Epidermal melanocyte (primary cell): ENCODE measurements at regions not wholly inside any gene's neighbourhood (a gene's known extent, or its start where the extent isn't known, plus 50 kb on each side); places are given as distances from the start of the nearest gene placed in this dataset.
A peak's percentile ranks its signal among the peaks of the same experiment; 100 is the strongest.
"Not testable (repeated sequence)": the region's sequence is repeated elsewhere in the genome, so short reads cannot be mapped to it uniquely, and the experiment has no call there.

Source experiments
- DNase-seq: peaks from one replicate; pipeline ENCODE4 v3.0.0; 2011; ENCODE audit warnings: low spot score; ENCODE audit not compliant: insufficient read length

DNA sequence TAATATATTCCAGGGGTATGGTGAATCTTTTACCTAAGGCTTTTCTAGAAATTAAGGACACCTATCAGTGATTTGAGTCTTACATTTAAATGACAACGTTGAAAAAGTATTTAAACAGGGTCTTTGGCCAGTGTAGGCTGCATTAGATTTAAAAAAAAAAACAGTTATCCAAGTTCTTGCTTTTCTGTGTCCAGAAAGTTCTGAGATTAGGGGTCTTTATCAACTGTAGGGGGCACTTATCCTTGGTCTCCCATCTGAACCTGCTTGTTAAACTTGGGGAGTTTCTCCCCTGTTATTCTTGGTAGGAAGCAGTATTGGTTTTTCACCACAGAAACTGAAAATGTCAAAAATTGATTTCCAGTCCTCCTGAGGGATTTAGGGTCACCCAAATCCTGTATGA lies 155.9 kb upstream of the ZNF217 start:
- no peak for DNase-seq

DNA sequence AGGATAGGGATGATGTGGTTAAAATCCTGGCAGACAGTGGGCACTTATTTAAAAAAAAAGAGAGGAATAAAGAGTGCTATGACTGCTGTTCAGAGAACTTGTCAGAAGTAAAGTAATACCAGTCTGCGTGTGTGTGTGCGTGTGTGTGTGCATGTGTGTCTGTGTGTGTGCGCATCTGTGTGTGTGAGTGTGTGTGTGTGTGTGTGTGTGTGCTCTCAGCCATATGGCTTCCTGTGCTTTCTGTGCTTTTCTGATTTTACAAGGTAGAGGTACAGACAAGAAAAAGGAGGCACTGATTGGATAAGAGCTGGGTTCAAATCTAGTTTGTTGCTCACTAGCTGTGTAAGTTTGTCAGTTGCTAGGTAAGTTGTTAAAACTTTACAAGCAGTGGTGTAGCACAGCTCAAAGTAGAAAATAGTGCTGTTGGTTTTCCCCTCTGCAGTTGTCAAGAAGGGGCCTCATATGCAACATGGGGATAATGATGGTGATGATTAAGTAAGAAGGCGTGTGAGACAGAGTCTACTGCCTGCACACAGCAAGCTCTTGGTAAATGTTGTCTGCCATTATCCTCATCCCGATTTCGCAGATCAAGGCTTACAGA lies 155.3 kb upstream of the ZNF217 start:
- DNase-seq, result no peak

DNA sequence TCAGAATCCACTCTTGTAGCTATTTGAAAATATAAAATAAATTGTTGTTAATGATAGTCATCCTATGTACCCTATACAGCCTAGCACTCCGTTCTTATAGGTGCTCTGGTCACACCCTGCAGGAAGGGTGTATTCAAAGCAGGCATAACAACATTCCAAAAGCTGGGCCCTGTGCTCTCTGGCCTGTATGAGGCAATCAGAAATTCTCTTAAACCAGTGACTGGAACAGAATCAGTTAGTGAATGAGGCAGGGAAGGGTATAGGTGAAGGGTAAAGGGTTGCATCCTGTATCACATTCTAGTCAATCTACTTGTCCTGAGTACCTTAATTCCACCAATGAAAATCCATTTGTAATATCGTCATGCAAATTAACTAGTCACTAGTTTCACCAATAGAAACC lies 154.5 kb upstream of the ZNF217 start:
- no peak for DNase-seq

DNA sequence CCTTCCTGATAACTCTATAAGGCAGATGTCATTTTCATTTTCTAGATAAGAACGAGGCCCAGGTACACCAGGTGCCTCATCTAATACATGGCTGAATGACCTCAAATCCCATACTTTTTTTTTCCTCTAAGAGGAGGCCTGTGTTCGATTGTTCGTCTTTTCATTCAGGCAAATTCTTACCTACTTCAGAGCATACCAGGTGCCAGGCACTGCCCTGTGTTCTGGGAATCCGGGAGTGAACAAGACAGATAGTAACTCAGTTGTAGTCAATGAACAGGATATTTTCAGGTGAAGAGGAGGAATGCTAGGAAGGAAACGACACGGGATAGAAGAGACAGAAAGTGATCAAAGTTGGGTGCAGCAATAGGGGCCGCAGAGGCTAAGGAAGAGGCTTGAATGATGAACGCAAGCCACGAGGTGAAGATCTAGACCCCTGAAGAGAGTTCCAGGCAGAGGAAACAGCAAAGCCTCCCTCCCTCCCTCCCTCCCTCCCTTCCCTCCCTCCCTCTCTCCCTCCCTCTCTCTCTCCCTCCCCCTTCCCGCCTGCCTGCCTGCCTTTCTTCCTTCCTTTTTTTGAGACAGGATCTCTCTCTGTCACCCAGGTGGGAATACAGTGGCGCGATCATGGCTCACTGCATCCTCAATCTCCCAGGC lies 150.1 kb upstream of the ZNF217 start:
- no peak for DNase-seq

DNA sequence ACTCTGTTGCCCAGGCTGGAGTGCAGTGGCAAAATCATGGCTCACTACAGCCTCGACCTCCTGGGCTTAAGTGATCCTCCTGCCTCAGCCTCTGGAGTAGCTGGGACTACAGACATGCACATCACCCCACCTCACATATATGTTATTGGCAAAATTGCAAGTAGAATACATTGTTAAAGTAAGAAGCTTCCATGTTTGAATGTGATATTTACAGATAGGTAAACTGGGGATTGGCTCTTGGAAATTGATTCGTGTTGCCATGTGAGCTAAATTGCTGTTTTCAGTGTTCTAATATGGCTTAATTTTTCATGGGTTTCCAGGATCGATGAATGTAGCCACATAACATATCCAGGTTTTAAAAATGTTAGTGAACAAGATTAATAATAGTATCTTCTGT lies 149.0 kb upstream of the ZNF217 start:
- DNase-seq, result no peak

DNA sequence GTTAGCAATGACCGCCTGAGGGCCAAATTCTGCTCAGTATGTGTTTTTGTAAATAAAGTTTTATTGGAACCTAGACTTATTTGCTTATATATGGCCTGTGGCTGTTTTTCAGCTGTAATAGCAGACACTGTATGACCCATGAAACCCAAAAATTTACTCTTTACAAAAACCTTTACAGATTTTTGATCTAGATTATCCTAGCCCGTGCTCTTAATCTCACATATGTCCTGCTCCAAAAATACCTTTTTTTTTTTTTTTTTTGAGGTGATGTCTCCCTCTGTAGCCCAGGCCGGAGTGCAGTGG lies 148.0 kb upstream of the ZNF217 start:
- no peak for DNase-seq

DNA sequence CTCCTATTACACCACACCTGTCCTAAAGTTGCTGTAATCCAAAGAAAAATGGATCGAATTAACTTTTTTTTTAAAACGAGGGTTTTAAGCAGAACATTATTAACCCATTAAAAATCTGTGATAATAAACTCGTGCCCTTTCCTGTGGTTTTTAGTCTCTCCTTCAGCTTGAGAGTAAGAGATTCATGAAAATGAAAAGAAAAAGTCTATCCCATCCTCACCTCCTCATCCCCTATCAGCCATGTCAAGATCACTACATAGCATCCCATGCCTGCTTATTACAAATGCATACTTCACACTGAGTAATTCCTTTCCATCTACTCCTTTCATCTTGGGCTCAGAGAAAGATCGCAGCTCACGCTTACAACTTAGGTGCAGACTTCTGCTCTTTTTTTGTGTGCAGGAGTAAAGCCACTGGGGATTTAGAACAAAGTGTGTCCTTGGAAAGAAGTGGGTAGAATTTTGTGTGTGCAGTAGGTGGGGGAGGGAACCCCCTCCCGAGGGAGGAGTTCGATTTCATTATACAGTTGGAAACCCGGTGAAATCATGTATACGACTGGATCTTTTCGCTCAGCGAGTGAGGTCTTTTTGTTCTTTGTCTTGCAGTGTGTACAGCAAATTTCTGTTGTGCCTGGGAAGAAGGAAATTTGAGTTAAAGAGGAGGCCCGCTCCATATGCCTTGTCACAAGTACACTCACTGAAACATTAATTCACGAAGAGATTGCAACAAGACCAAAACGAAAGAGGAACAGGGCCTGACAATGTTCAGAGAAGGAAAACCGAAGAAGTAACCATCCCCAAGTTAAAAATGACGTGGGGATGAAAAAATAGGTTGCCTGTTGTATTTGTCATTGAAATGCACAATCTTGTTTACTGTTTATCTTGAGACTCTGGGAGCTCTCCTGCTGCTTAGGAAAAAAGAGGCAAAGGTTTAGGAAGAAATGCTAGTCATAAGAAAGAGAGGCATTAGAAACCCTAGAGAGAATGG lies 146.5 kb upstream of the ZNF217 start:
- DNase-seq, result no peak

DNA sequence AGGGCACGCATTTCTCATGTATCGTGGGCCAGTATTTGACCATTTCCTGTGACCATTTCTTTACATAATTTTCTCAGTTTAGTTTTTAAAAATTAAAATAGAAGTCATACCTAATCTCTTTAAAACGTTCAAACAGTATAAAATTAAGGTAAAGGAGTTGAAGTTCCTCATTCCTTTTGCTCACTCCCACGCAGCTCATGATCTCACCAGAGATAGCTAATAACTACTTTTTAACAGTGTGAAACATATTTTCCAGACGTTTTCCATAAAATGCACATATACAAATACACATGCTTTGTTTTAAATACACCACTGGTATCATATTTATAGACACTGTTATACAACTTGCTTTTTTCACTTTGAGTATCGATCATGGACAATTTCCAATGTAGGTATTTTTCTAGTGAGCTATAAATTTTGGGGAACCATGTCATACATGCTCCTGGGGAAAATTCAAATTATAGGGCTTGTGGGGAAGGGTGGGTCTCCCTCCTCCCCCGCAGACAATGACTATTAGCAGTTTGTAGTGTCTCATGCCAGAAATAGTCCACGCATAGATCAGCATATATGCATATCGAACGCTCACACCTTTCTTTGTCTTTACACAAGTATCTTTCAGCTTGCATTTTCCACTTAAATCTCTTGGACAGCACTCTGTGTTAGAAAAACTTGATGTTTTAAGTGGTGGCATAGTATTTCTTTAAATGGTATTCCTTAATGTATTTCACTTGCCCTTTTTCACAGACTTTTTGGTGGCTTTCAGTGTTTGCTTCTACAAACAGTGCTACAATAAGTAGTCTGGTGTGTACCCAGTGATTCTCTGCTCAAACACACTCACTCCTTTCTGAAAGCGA lies 145.5 kb upstream of the ZNF217 start:
- no peak for DNase-seq

DNA sequence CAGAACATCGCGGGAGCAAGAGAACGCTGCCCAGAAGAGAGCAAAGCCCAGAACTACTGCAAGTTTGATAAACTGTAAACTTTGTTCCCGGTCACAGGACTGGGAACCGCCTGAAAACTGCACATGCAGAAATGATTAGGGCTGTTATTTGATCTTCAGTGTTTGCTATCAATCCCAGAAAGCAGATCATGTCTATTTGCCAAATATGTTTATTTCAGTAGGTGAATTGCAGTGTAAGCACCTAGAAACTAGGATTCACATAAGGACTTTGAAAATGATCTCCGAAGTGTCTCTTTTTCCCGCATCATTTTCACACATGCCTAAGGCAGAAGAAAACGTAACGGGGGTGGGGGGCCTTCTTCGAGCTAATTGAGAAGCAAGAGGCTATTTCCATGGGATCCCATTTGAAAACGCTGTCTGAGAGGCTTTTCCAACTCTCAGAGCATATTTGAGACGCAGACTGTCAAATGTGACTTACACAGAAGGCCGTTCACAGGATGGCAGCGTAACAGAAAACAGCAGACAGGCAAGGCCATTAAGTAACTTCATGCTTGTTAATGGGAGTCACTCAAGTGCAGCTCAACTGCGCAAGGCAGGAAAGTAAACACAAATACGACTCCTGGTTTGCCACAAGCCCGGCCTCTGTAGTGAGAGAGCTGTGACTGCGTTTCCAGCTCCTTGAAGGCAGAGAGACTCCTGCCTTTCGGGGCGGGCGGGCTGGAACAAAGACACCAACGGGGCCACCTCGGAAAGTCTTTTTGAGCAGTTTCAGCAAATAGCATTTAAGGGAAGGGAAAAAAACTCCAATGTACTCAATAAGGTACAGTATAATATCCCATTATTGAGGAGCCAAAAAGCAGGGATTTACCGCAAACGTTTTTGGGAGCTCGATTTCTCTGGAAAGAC lies 144.7 kb upstream of the ZNF217 start:
- DNase-seq, result peak; percentile 60

DNA sequence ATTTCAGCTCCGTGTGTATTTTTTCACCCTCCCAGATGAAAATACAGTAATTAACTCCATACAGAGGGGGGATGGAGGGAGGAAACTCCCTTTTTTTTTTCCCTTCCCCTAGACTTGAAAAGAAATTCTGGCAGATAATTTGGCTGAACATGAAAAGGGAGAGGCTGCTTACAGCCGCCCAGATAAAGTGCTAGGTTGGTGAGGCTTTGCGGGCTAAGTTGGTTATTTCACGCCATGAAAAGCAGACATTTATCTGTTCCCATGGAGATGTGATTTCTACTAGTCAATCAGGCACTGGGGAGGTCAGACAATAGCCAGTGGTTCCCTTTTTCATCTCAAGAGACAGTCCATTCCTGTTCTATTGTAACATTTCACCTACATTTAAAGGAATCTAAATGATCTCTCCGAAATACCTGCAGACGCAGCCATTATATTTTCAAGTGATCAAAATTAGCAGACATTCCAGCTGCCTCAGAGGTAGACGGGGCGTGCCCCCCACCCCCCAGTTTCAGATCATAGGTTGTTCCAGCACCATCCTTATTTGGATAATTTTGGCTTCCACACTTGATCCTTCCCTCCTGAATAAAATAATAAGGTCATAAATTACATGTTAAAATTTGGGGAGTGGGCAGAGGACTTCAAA lies 143.9 kb upstream of the ZNF217 start:
- no peak for DNase-seq

DNA sequence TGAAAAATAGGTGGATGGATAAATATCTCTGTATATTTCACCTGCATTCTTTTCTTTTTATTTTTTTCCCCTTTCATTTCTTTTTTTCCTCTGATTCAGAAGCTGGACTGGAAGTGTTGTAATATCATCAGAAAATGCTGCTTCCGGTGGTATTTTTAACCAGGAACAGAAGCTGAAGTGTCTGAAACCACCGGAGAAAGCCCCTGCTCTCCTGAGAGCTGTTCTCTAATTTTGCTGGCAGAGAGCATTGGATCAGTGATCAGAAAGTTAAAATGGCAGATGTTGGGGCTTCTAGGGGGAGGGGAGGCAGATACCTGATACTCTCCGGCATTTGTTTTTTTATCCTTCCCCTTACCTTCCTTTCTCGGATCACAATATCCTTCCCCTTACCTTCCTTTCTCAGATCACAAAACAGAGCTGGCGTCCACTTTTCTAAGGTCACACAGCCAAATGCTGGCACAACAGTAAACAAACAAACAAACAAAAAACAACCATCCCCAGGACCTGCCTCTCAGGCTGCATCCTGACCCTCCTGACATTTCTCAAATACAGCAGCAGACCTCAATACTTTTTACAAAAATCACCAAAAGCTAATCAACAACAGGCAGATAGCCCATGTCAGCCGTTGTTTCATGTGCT lies 143.2 kb upstream of the ZNF217 start:
- DNase-seq, result no peak

DNA sequence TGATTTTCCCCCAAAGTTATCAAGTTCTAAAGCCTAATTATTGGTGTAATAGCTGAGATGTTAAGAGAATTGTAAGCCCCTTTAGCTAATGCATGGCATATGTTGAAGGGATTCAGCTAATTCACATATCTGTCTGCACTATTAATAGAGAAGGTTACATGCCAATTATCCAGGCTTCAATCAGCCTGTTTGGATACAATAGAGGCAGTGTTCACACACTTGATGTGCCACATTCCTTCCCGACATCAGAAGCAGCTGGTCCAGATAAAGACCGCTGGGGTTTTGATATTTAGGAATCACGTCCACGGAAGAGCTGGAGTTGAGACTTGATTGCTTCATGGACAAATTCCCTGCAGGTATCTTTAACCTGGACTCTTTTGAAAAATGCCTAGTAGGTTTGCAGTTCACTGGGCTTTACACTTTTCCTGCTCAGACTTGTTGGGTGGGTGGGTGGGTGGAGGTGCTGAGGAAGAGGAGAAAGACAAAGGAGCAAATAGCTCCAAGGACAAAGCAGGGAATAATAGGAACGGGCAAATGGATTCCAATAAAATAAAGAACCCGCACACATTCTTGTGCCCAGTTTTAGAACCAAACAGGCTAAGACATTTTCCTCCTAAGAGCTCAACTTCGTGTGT lies 142.6 kb upstream of the ZNF217 start:
- peak; percentile 72 for DNase-seq

DNA sequence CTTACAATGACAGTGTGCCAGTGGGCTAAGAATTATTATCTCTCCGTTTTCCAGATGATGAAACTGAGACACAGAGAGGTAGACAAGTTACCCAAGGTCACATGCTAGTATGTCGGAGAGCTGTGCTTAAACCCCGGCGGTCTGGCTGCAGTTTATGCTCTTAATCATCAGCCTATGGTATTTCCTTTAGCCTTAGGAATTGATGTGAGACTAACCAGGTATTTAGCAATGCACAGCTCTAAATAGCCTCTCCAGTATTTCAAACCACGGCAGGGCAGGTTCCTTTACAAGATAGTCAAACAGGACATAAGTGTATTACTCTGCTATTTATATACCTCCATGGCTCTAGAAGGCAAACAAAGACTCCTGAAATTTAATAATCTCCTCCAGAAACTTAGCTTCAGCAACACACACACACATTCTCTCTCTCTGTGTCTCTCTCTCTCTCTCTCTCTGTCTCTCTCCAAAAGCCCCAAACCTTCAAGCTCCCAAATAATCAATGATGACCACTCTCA lies 142.0 kb upstream of the ZNF217 start:
- peak; percentile 34 for DNase-seq

DNA sequence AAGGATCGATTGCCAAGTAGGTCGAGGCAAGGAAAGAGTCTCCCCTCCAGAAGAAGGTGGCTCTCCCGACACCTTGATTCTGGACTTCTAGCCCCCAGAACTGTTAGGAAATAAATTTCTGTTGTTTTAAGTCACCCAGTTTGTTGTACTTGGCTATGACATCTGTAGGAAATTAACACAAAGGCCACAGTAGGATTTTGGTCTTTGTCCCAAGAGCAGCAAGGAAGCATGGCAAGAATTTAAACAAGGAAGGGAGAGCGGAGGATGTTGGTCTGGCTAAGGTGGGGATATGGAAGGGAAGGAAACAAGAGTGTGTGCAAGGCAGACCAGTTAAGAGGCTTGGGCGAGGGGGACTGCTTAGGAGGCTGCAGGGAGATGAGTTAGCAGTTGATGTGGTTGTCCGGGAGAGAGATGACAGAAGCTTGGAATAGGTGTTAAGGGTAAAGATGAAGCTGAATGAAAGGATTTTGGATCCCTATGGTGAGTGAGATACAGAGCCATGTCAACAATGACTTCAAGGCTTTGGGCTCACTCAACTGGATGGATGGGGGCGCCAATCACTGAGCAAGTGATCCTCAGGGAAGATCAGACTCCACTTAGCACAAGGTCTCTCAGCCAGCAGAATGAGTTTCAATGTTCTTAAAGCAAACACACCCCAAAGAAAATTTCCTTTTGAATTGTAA lies 140.5 kb upstream of the ZNF217 start:
- no peak for DNase-seq

DNA sequence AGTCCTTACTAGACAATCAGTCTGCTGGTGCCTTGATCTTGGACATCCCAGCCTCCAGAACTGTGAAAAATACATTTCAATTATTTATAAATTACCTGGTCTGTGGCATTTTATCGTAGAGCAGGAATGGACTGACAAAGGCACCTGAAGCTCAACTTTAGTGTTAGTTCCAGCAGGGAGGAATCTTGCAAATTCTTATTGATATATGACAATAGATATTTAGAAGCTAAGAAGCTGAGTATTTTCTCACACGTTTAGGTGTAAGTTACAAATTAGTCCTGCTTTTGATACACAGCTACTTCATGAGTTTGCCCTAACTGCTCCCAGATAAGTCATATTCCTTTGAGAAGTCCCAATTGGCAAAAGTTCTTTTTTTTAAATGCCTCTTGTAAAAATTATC lies 138.0 kb upstream of the ZNF217 start:
- no peak for DNase-seq

DNA sequence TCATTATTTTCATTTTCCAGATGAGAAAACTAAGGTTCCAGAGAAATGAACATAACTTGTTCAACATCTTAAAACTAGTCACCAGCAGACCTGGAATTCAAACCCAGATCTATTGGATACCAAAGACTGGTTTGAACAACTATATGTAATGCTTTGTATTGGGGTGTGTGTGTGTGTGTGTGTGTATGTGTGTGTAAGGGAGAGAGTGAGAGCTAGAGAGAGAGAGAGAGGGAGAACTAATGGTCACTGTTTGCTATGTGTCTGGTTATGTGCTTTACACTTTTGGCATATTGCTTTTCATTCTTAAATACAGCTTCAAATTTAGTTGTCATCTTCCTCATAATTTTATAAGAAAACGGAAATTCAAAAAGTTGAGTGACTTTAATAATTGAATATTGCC lies 134.7 kb upstream of the ZNF217 start:
- no peak for DNase-seq

DNA sequence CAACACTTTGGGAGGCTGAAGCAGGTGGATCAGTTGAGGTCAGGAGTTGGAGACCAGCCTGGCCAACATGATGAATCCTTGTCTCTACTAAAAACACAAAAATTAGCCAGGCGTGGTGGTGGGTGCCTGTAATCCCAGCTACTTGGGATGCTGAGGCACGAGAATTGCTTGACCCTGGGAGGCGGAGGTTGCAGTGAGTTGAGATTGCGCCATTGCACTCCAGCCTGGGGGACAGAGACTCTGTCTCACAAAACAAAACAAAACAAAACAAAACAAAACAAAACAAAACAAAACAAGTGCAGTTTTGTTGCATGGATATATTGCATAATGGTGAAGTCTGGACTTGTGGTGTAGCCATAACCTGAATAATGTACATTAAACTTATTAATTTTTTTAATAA lies 133.6 kb upstream of the ZNF217 start:
- DNase-seq, result not testable (repeated sequence)

DNA sequence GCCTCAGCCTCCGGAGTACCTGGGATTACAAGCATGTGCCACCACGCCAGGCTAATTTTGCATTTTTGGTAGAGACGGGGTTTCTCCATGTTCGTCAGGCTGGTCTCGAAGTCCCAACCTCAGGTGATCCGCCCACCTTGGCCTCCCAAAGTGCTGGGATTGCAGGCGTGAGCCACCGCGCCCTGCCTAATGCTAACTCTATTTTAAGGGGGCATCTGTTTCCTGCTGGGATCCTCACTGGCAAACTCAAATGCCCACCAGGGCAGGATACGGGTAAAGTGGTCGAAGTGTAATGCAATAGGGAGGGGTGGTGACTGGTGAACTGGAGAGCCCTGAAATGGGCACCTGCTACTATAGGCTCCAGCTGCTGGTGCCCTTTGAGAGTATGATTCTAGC lies 131.9 kb upstream of the ZNF217 start:
- no peak for DNase-seq
